Limb (tissue), 2 donors: ENCODE measurements at regions not wholly inside any gene's neighbourhood (a gene's known extent, or its start where the extent isn't known, plus 50 kb on each side); places are given as distances from the start of the nearest gene placed in this dataset.
A peak's percentile ranks its signal among the peaks of the same experiment; 100 is the strongest.
"Not testable (repeated sequence)": the region's sequence is repeated elsewhere in the genome, so short reads cannot be mapped to it uniquely, and the experiment has no call there.

Experiments used
- DNase-seq, 2 donors: peaks; one replicate each; pipeline ENCODE4 v3.0.0-alpha.2; 2016; ENCODE audit errors: extremely low spot score in 2 of 2

GRCh38 chr2:16394986-16395550 lies 270.6 kb downstream of the CYRIA start:
- no peak for DNase-seq

- peak; percentile 62 to 65 for DNase-seq
These were observed 271.3 kb downstream of the CYRIA start for GRCh38 chr2:16394072-16394985.

- no peak for DNase-seq
These were observed 272.0 kb downstream of the CYRIA start for GRCh38 chr2:16393500-16394071.

- DNase-seq = no peak
These were observed 272.8 kb downstream of the CYRIA start for GRCh38 chr2:16392647-16393499.

- DNase-seq = no peak
These were observed 273.6 kb downstream of the CYRIA start for GRCh38 chr2:16391986-16392385.

- no peak for DNase-seq
These were observed 275.1 kb downstream of the CYRIA start for GRCh38 chr2:16390561-16390960.

- no peak for DNase-seq
These were observed 276.0 kb downstream of the CYRIA start for GRCh38 chr2:16389611-16390010.

- not testable (repeated sequence) for DNase-seq
These were observed 277.3 kb downstream of the CYRIA start for GRCh38 chr2:16388199-16388830.

- DNase-seq = no peak
These were observed 278.1 kb downstream of the CYRIA start for GRCh38 chr2:16387461-16387984.

GRCh38 chr2:16386431-16386830 lies 279.2 kb downstream of the CYRIA start:
- DNase-seq = no peak

GRCh38 chr2:16386031-16386430 lies 279.6 kb downstream of the CYRIA start:
- DNase-seq = peak in 1 of 2 donors; percentile 55

GRCh38 chr2:16385341-16385740 lies 280.3 kb downstream of the CYRIA start:
- no peak for DNase-seq

GRCh38 chr2:16383411-16383810 lies 282.2 kb downstream of the CYRIA start:
- no peak for DNase-seq

- no peak for DNase-seq
These were observed 283.2 kb downstream of the CYRIA start for GRCh38 chr2:16382451-16382850.

GRCh38 chr2:16381511-16381910 lies 284.1 kb downstream of the CYRIA start:
- no peak for DNase-seq

- DNase-seq = not testable (repeated sequence)
These were observed 285.7 kb downstream of the CYRIA start for GRCh38 chr2:16379901-16380300.

GRCh38 chr2:16379061-16379460 lies 286.6 kb downstream of the CYRIA start:
- not testable (repeated sequence) for DNase-seq

- no peak for DNase-seq
These were observed 287.6 kb downstream of the CYRIA start for GRCh38 chr2:16378031-16378430.

GRCh38 chr2:16375981-16376380 lies 289.7 kb downstream of the CYRIA start:
- DNase-seq = no peak

GRCh38 chr2:16375351-16375750 lies 290.3 kb downstream of the CYRIA start:
- no peak for DNase-seq

GRCh38 chr2:16374671-16375070 lies 291.0 kb downstream of the CYRIA start:
- no peak for DNase-seq
